ENCODE measurements at regions not wholly inside any gene's neighbourhood (a gene's known extent, or its start where the extent isn't known, plus 50 kb on each side); places are given as distances from the start of the nearest gene placed in this dataset.

DNA sequence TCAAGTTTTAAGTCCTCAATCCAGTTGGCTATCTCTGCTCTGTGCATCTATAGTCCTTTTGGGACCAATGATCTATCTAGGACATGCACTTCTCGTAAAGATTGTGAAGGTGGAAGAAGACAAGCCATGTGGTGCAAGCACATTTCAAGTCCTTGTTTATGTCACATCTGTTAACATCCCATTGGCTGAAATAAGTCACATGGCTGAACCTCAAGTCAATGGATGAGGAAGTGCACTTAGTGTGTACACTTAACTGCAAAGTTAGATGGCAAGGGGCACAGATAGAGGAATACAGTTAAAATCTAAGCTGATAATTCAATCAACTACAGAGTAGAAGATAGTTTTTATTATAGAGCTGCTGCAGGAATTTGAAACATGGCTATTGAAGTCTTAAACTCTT is 362.8 kb upstream of the TBX3 start:
- Histone ChIP-seq H3K9ac (ENCODE audit: low read depth in 1 of 2, low read length in 2 of 2) (no peak overlapping the region), H3K9me3 (ENCODE audit: control insufficient read depth in 4 of 4, low read length in 3 of 4) (no peaks in the 10 kb centered on the region), H3K4me1 (ENCODE audit: control insufficient read depth in 4 of 4, insufficient read depth in 4 of 4, low read length in 3 of 4) (no peaks in the 10 kb centered on the region), H3K27ac (ENCODE audit: low read depth in 1 of 2, low read length in 2 of 2) (no peak overlapping the region), H3K36me3 (ENCODE audit: control insufficient read depth in 4 of 4, insufficient read depth in 3 of 4, low read depth in 1 of 4, low read length in 3 of 4) (no peaks in the 10 kb centered on the region), H3K27me3 (ENCODE audit: control insufficient read depth in 4 of 4, insufficient read depth in 4 of 4, low read length in 3 of 4) (no peaks in the 10 kb centered on the region), H3K4me3 (ENCODE audit: low read depth in 1 of 3, low read length in 3 of 3) (no peak overlapping the region)
- TF ChIP-seq FOXA1 (IDR thresholded peaks at IDR 0.05) = no peak
- no peak for TF ChIP-seq FOXA2 (IDR thresholded peaks at IDR 0.05)
- no peak for TF ChIP-seq TAF1 (conservative IDR thresholded peaks at IDR 0.05)
- no peak for TF ChIP-seq EGR1 (IDR thresholded peaks at IDR 0.05; ENCODE audit: low read depth in 2 of 2)
- no peak for TF ChIP-seq GABPA (IDR thresholded peaks at IDR 0.05 in 1 of 2, conservative IDR thresholded peaks at IDR 0.05 in 1 of 2)
- no peak for TF ChIP-seq JUND (IDR thresholded peaks at IDR 0.05)
- TF ChIP-seq, protein P1, sequence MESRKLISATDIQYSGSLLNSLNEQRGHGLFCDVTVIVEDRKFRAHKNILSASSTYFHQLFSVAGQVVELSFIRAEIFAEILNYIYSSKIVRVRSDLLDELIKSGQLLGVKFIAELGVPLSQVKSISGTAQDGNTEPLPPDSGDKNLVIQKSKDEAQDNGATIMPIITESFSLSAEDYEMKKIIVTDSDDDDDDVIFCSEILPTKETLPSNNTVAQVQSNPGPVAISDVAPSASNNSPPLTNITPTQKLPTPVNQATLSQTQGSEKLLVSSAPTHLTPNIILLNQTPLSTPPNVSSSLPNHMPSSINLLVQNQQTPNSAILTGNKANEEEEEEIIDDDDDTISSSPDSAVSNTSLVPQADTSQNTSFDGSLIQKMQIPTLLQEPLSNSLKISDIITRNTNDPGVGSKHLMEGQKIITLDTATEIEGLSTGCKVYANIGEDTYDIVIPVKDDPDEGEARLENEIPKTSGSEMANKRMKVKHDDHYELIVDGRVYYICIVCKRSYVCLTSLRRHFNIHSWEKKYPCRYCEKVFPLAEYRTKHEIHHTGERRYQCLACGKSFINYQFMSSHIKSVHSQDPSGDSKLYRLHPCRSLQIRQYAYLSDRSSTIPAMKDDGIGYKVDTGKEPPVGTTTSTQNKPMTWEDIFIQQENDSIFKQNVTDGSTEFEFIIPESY (IDR thresholded peaks at IDR 0.05) = no peak
- TF ChIP-seq, protein P2, sequence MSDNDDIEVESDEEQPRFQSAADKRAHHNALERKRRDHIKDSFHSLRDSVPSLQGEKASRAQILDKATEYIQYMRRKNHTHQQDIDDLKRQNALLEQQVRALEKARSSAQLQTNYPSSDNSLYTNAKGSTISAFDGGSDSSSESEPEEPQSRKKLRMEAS (IDR thresholded peaks at IDR 0.05) = no peak
- WGBS = 95% methylated on average over 1 of the region's 1 CpG
- DNase-seq (ENCODE audit: low spot score) = no peak

GRCh38 chr12:115044073-115044472 is 360.1 kb upstream of the TBX3 start:
- no peaks in the 10 kb centered on the region for H3K36me3 ChIP-seq (ENCODE audit: control insufficient read depth in 4 of 4, insufficient read depth in 3 of 4, low read depth in 1 of 4, low read length in 3 of 4)
- WGBS = 84% methylated on average over 6 of the region's 6 CpGs
- DNase-seq (ENCODE audit: low spot score) = no peak
- TF ChIP-seq TAF1 (conservative IDR thresholded peaks at IDR 0.05) (no peak), FOXA2 (IDR thresholded peaks at IDR 0.05) (no peak), JUND (IDR thresholded peaks at IDR 0.05) (no peak), RXRA (IDR thresholded peaks at IDR 0.05) (no peak), HNF4A (conservative IDR thresholded peaks at IDR 0.05) (no peak), YY1 (IDR thresholded peaks at IDR 0.05) (no peak)
- TF ChIP-seq, protein P3, sequence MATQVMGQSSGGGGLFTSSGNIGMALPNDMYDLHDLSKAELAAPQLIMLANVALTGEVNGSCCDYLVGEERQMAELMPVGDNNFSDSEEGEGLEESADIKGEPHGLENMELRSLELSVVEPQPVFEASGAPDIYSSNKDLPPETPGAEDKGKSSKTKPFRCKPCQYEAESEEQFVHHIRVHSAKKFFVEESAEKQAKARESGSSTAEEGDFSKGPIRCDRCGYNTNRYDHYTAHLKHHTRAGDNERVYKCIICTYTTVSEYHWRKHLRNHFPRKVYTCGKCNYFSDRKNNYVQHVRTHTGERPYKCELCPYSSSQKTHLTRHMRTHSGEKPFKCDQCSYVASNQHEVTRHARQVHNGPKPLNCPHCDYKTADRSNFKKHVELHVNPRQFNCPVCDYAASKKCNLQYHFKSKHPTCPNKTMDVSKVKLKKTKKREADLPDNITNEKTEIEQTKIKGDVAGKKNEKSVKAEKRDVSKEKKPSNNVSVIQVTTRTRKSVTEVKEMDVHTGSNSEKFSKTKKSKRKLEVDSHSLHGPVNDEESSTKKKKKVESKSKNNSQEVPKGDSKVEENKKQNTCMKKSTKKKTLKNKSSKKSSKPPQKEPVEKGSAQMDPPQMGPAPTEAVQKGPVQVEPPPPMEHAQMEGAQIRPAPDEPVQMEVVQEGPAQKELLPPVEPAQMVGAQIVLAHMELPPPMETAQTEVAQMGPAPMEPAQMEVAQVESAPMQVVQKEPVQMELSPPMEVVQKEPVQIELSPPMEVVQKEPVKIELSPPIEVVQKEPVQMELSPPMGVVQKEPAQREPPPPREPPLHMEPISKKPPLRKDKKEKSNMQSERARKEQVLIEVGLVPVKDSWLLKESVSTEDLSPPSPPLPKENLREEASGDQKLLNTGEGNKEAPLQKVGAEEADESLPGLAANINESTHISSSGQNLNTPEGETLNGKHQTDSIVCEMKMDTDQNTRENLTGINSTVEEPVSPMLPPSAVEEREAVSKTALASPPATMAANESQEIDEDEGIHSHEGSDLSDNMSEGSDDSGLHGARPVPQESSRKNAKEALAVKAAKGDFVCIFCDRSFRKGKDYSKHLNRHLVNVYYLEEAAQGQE (IDR thresholded peaks at IDR 0.05) = no peak
- TF ChIP-seq, protein P4, sequence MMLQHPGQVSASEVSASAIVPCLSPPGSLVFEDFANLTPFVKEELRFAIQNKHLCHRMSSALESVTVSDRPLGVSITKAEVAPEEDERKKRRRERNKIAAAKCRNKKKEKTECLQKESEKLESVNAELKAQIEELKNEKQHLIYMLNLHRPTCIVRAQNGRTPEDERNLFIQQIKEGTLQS (IDR thresholded peaks at IDR 0.05) = no peak
- TF ChIP-seq, protein P5, sequence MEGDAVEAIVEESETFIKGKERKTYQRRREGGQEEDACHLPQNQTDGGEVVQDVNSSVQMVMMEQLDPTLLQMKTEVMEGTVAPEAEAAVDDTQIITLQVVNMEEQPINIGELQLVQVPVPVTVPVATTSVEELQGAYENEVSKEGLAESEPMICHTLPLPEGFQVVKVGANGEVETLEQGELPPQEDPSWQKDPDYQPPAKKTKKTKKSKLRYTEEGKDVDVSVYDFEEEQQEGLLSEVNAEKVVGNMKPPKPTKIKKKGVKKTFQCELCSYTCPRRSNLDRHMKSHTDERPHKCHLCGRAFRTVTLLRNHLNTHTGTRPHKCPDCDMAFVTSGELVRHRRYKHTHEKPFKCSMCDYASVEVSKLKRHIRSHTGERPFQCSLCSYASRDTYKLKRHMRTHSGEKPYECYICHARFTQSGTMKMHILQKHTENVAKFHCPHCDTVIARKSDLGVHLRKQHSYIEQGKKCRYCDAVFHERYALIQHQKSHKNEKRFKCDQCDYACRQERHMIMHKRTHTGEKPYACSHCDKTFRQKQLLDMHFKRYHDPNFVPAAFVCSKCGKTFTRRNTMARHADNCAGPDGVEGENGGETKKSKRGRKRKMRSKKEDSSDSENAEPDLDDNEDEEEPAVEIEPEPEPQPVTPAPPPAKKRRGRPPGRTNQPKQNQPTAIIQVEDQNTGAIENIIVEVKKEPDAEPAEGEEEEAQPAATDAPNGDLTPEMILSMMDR (IDR thresholded peaks at IDR 0.05; ENCODE audit: low read depth, low read length, missing input control) = no peak
- TF ChIP-seq, protein P2 (IDR thresholded peaks at IDR 0.05) = no peak
- no peak overlapping the region for H3K9ac ChIP-seq (ENCODE audit: low read depth in 1 of 2, low read length in 2 of 2)
- no peaks in the 10 kb centered on the region for H3K4me1 ChIP-seq (ENCODE audit: control insufficient read depth in 4 of 4, insufficient read depth in 4 of 4, low read length in 3 of 4)
- no peaks in the 10 kb centered on the region for H3K9me3 ChIP-seq (ENCODE audit: control insufficient read depth in 4 of 4, low read length in 3 of 4)
- H3K27ac ChIP-seq (ENCODE audit: low read depth in 1 of 2, low read length in 2 of 2) = no peak overlapping the region
- H3K4me3 ChIP-seq (ENCODE audit: low read depth in 1 of 3, low read length in 3 of 3) = no peak overlapping the region
- H3K27me3 ChIP-seq (ENCODE audit: control insufficient read depth in 4 of 4, insufficient read depth in 4 of 4, low read length in 3 of 4) = no peaks in the 10 kb centered on the region

All from liver (tissue), 8 donors.